ENCODE measurements at regions not wholly inside any gene's neighbourhood (a gene's known extent, or its start where the extent isn't known, plus 50 kb on each side); places are given as distances from the start of the nearest gene placed in this dataset.

DNA sequence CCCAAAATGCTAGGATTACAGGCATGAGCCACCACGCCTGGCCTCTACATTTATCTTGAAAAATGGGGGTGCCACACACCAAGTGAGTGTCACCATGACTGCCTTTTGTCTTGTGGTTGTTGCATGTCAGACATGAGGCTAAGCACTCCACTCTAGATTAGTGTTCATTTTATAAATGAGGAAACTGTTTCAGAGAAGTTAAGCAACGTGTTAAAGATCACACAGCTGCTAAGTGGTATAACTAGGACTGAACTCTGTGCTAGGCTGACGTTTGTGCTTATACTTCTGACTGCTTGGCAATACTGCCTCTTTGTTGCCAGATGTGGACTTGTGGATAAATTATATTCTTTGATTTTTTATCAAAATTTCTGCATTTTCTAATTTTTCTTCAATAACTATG lies 50.8 kb upstream of the SMAD6 start:
- TF ChIP-seq TEAD4 (IDR thresholded peaks at IDR 0.05) (no peak), CEBPB (IDR thresholded peaks at IDR 0.05) (no peak), REST (IDR thresholded peaks at IDR 0.05; ENCODE audit: low read depth) (no peak), EP300 (IDR thresholded peaks at IDR 0.05; ENCODE audit: borderline replicate concordance) (no peak), TAF1 (IDR thresholded peaks at IDR 0.05; ENCODE audit: low read depth) (no peak), YY1 (IDR thresholded peaks at IDR 0.05; ENCODE audit: low read depth) (no peak), RAD21 (IDR thresholded peaks at IDR 0.05; ENCODE audit: low read depth) (no peak), NFIC (IDR thresholded peaks at IDR 0.05) (no peak)
- TF ChIP-seq, protein P1, sequence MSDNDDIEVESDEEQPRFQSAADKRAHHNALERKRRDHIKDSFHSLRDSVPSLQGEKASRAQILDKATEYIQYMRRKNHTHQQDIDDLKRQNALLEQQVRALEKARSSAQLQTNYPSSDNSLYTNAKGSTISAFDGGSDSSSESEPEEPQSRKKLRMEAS (IDR thresholded peaks at IDR 0.05), result no peak

Measured in Ishikawa (cell line).